Stimulated activated CD4-positive, alpha-beta T cell treated with anti-CD3 and anti-CD28 coated beads, Interleukin-1b, Interleukin-23, amount 100 ng/mL, for 4 hours (primary cell): ENCODE measurements at regions not wholly inside any gene's neighbourhood (a gene's known extent, or its start where the extent isn't known, plus 50 kb on each side); places are given as distances from the start of the nearest gene placed in this dataset.
"Not testable (repeated sequence)": the region's sequence is repeated elsewhere in the genome, so short reads cannot be mapped to it uniquely, and the experiment has no call there.

Experiments used
- DNase-seq, 2 donors: peaks; one replicate each; pipeline ENCODE4 v3.0.0-alpha.2; 2020; ENCODE audit warnings: low read depth in 2 of 2

- DNase-seq, result not testable (repeated sequence)
Observed at GRCh38 chr2:12024197-12024907, 277.9 kb downstream of the LPIN1 start.

- DNase-seq, result no peak
Observed at GRCh38 chr2:12027136-12027535, 280.7 kb downstream of the LPIN1 start.

- DNase-seq, result no peak
Observed at GRCh38 chr2:12031866-12032265, 285.4 kb downstream of the LPIN1 start.

DNA sequence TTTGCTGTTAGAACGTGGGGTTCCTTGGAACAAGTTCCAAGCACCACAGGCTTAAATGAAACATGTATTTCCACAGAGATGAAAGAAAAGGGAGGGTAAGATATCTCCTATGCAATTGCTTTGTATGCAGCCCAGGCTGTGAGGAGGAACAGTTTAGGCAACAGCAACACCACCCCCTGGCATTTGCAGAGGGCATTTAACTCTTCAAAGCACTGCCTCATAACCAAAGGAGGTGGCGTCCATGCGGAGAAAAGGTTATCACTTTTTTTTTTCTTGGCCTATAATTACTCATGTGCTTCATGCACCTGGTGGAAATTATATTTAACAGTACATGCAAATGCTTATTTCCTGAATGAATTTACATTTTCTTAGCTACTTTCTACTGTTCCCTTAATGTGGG is 286.0 kb downstream of the LPIN1 start:
- no peak for DNase-seq

DNA sequence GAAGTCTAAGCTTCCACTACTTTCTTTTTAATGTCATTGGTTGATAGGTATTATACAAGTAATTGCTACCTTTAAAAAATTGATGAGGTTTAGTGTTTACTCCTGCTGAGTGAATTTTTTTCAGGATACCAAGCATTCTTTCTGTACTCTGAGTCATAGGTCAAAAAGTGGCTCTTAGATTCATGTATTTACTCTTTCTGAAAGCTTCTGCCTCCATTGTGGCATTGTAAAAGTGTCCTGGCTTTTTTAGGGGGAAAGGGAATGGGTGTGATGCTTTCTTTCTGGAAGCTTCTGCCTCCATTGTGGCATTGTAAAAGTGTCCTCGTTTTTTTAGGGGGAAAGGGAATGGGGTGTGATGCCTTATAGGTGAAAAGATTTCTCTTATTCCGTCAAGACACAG is 286.5 kb downstream of the LPIN1 start:
- DNase-seq, result no peak

GRCh38 chr2:12033494-12033893 is 287.1 kb downstream of the LPIN1 start:
- DNase-seq, result no peak

GRCh38 chr2:12034382-12034781 is 287.9 kb downstream of the LPIN1 start:
- no peak for DNase-seq

DNA sequence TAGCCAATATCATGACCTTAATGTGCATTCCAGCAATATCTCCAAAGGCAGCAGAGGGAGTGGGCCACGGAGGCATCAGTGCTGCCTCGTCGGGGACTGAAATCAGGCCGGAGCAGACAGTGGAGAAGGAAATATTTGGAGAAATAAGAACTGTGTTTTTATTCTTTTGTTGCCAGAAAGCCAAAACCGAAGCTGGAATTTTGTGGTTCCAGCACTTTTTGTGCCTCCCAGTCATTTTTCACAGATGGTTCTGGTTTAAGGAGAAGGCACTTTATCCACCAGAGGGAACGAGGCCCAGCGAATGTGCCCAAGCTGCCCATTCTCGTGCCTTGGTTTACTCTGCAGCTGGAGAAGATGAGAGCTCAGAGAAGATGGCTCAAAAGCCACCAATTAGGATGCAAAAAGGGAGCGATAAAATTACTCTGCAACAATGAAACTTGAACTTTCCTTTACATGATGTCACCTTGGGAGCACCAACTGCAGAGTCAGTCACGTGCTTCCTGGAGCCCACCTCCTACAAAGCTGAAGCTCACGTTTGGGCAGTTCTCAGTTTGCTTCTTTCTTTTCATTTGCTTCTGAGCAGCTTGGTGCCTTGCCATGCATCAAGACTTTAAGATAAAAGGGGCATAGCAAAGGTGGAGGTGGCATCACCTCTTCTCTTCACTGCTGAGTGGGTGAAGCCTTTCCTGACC is 288.7 kb downstream of the LPIN1 start:
- DNase-seq, result no peak

DNA sequence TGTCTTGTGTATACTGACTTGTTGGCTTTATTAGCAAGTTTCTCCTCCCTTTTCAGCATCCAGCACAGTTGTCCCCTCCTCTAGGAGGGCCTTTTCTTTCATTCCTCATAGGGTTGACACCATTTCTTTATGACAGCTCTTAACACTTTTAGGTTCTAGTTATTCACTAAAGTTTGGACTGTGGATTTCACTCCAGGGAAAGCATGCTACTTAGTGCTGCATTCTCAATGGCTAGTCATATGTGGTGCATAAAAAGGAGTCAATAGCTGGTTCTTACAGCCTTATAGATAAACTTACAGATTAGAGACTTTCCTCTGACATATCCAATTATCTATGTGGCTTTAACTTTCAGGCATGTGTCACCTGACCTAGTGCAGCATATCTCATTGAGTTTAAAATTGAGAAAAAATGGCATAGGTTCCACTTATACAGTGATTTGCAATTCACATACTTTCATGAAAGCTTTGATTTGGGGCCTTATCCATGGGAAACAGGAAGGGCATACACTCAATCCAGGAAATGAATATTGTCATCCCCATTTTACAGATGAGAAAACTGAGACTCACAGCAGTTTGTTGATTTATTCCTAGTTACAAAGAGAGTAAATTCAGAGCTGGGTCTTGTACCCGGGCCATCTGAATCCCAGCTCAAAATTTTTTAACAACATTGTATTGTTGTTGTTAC is 289.7 kb downstream of the LPIN1 start:
- DNase-seq, result no peak

GRCh38 chr2:12036640-12036983 is 290.2 kb downstream of the LPIN1 start:
- no peak for DNase-seq

- DNase-seq, result no peak
Observed at GRCh38 chr2:12037301-12037700, 290.9 kb downstream of the LPIN1 start.

DNA sequence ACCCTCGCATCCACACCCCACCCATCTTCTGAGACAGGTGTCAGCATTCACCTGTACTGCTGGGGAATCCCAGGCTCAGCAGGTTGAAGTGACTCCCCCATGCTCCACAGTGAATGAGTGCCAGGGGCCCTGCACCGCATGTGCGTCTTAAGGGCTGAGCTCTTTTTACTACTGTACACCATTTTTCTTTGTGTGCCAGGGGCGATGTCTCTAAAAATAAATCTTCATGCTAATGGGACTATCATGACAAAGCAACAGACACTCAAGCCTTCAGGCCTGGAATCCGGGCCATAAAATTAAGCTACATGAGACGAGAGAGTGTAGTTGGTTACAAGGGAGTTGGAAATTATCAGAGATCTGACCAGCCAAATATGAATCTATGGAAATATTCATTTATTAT is 294.8 kb downstream of the LPIN1 start:
- no peak for DNase-seq

GRCh38 chr2:12043131-12043530 is 296.7 kb downstream of the LPIN1 start:
- DNase-seq, result no peak

GRCh38 chr2:12044857-12045256 is 298.4 kb downstream of the LPIN1 start:
- DNase-seq, result no peak

GRCh38 chr2:12045864-12046291 is 299.4 kb downstream of the LPIN1 start:
- no peak for DNase-seq

GRCh38 chr2:12046641-12047040 is 300.2 kb downstream of the LPIN1 start:
- no peak for DNase-seq

DNA sequence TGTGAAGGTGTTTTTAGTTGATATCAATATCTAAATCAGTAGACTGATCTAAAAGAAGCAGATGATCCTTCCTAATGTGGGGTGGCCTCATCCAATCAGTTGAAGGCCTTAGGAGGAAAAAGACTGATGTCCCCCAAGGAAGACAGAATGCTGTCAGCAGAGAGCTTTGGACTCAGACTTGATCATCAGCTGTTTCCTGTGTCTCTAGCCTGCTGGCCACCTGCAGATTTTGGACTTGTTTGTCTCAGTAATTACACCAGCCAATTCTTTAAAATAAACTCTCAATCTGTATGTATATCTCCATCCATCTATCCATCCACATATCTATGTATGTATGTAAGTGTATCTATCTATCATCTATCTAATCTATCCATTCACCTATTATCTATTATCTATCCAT is 301.3 kb downstream of the LPIN1 start:
- no peak for DNase-seq

DNA sequence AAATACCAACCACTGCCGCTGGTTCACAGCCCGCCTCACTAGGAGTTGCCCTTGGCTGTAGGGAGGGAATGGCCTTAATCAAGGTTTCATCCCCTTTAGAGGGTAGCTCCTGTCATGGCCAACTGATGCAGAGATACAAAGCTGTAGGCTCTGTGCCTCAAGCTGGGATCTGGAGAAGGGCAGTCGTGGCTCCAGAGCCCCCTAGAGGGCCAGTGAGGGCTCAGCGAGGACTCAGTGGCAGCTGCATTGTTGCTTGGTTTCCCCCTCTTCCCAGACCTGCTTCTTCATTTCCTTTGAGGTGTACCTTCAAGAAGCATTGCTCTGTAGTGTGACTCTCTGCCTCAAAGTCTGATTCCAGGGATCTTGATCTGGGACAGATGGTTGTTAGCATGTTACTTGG is 302.1 kb downstream of the LPIN1 start:
- no peak for DNase-seq

DNA sequence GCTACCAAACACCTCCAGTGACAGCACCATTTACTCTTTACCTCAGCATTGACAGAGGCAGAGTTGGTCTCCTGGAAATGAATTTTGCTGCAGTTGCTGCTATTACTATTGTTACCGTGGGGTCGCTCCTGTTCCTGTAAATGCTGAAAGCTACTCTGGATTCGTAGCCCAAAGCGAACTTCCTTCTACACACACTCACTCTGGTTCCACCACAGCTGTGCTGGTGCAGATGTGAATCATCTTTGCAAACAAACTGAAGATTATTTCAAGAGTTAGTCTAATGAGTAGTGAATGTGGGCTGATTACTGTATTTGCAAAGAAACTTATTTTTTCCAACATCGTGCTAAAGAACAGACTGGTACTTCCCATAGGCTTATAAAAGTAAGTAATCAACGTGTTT is 304.0 kb downstream of the LPIN1 start:
- DNase-seq, result no peak

DNA sequence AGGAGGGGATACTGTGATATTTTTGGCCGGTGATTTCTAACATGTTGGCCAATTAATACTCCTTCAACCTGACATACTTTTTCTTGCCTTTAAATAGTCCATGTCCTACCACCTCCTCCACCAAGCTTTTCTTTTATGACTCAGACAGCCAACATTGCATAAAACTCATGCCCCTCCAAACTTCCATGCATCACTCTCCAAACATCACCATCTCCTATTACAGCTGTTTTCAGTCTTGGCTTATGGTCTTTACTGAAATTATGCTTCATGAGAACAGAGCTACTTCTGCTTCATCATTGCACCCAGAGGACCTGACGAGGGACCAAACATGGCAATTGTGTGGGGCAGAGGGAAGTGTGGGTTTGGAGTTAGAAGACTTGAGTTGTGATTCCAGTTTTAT is 305.4 kb downstream of the LPIN1 start:
- DNase-seq, result no peak

DNA sequence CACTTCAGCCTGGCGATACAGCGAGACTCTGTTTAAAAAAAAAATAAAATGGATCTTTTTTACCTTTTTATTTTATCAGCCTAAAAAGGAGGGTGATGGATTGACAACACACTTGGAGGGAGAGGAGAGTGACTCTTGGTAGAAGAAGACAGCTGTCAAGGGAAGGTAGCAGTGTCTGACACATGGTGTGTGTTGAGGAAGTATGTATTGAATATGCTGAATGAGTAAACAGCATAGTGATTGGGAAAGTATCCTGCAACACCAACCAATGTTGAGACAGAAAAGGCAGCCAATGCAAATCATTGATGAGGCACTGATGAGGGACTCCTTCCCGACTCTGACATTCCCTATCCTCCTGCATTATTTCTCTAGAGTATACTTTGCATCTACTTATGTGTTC is 306.4 kb downstream of the LPIN1 start:
- no peak for DNase-seq

DNA sequence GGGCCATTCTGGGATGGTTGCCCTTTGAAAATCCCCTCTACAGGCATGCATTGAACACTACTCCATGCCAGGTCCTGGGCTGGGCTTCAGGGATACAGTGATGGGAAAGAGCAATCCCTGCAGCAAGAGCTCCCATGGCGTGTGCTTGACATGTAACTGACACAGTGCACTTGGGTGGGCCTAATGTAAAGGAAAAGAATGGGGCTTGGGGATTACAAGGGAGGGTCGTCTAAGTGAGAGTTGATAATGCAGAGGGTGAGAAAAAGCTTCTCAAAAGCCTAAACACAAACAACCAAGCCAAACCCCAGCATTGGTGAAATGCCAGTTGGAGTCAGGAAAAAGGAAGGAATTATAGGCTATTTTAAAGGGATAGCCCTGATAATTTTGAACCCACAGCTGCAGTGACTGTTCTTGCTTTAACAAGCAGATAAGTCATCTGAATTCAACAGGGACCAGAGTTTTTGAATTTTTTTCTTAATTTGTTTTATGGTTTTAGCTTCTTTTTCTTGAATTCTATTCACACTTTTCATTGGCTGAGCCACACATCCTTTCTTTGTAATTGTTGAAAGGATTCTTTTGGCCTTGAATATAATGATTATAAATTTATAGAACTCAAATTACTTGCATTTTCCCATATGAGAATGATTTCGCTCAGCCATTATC is 308.7 kb downstream of the LPIN1 start:
- no peak for DNase-seq
